CD4-positive, alpha-beta T cell (primary cell): ENCODE measurements at regions not wholly inside any gene's neighbourhood (a gene's known extent, or its start where the extent isn't known, plus 50 kb on each side); places are given as distances from the start of the nearest gene placed in this dataset.

Experiments used
- ATAC-seq: fragments of 200-7000 bp; cut with Tn5 transposase; one replicate; pipeline ENCODE4 v1.10.0; 2022; ENCODE audit warnings: mild to moderate bottlenecking; ENCODE audit not compliant: poor library complexity
- CTCF ChIA-PET: fragments of 350-600 bp; sonication (Branson Sonifier 250); formaldehyde crosslinking; loops from one replicate; lab custom pipeline; 2021; ENCODE audit warnings: antibody characterized with exemption, inconsistent platforms; lab: Charles Lee
- POLR2A ChIA-PET: fragments of 350-600 bp; sonication (Branson Sonifier 250); formaldehyde crosslinking; loops from one replicate; lab custom pipeline; 2021; ENCODE audit warnings: antibody characterized with exemption, inconsistent platforms; lab: Charles Lee
- DNase-seq, 14 experiments: peaks; one replicate each; pipeline ENCODE4 v3.0.0-alpha.2; 2013 to 2020; ENCODE audit warnings: mixed read lengths in 2 of 14
- H3K27ac ChIP-seq, 2 donors: one replicate each; pipeline versions ENCODE4 v1.5.1 to v1.7.0; 2013; ENCODE audit warnings: low read length in 2 of 2, low read depth in 1 of 2, mild to moderate bottlenecking in 1 of 2
- H3K27me3 ChIP-seq, 2 experiments: 1 replicate in 1 of 2; 2 replicates in 1 of 2; pipeline versions ENCODE4 v1.6.1 to v1.7.0; 2013; ENCODE audit warnings: low read length in 2 of 2, control low read depth in 1 of 2, mild to moderate bottlenecking in 1 of 2, moderate library complexity in 1 of 2; ENCODE audit not compliant: insufficient read depth in 2 of 2, control insufficient read depth in 1 of 2
- H3K36me3 ChIP-seq: one replicate; pipeline ENCODE4 v1.6.1; 2013; ENCODE audit warnings: low read length, control low read depth; ENCODE audit not compliant: insufficient read depth
- H3K4me1 ChIP-seq: one replicate; pipeline ENCODE4 v1.6.1; 2013; ENCODE audit warnings: low read length, control low read depth; ENCODE audit not compliant: insufficient read depth
- H3K4me3 ChIP-seq: one replicate; pipeline ENCODE4 v1.5.1; 2013; ENCODE audit warnings: mild to moderate bottlenecking, low read length, moderate library complexity
- H3K9me3 ChIP-seq, 2 experiments: 1 replicate in 1 of 2; 2 replicates in 1 of 2; pipeline versions ENCODE4 v1.6.1 to v1.7.0; 2013; ENCODE audit warnings: low read length in 2 of 2, mild to moderate bottlenecking in 2 of 2, control low read depth in 1 of 2, moderate library complexity in 1 of 2; ENCODE audit not compliant: control insufficient read depth in 1 of 2, insufficient read depth in 1 of 2
- H3K27ac Mint-ChIP-seq: one replicate; pipeline ENCODE4 v1.8.0; 2020; ENCODE audit warnings: mixed read lengths
- H3K27me3 Mint-ChIP-seq: one replicate; pipeline ENCODE4 v1.8.0; 2021; ENCODE audit warnings: mixed read lengths
- H3K36me3 Mint-ChIP-seq: one replicate; pipeline ENCODE4 v1.8.0; 2021; ENCODE audit warnings: low read depth, mixed read lengths
- H3K4me1 Mint-ChIP-seq: one replicate; pipeline ENCODE4 v1.8.0; 2021; ENCODE audit warnings: low read depth, mixed read lengths
- H3K4me3 Mint-ChIP-seq: one replicate; pipeline ENCODE4 v1.8.0; 2020; ENCODE audit warnings: mild to moderate bottlenecking, mixed read lengths
- H3K9me3 Mint-ChIP-seq: one replicate; pipeline ENCODE4 v1.8.0; 2020; ENCODE audit warnings: mixed read lengths
- intact Hi-C, 2 experiments: fragments of 100-400 bp; cut with DNase I in 1 of 2; cut with micrococcal nuclease in 1 of 2; formaldehyde crosslinking; loops; one replicate each; pipeline versions ENCODE4 v1.15.1 to v1.9.0; 2023 to 2025; cut with DNase I, micrococcal nuclease
- TF ChIP-seq, protein P1 (sequence below): fragments of 200-600 bp; IDR thresholded peaks from one replicate; pipeline ENCODE4 v1.8.0; 2022; ENCODE audit warnings: antibody characterized with exemption, mild to moderate bottlenecking

DNA sequence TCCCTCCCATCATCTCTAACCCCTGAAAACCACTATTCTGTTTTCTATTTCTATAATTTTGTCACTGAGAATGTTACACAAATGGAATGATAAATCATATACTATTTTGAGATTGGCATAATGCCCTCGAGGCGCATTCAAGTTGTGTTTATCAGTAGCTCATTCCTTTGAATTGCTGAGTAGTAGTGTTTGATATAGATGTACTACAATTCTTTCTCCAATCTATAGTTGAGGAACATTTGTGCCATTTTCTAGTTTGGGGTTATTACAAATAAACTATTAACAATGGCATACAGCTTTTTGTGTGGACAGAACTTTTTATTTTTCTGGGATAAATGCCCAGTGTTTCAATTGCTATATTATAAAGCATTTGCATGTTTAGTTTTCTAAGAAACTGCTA is 86.0 kb downstream of the CCR1 start:
- Mint-ChIP-seq H3K27ac (no peak overlapping the region), H3K4me3 (no peak overlapping the region), H3K36me3 (no peaks in the 10 kb centered on the region), H3K4me1 (no peaks in the 10 kb centered on the region), H3K27me3 (no peaks in the 10 kb centered on the region), H3K9me3 (no peaks in the 10 kb centered on the region)
- no peak overlapping the region for H3K27ac ChIP-seq
- ChIA-PET CTCF (no interaction called here), POLR2A (no interaction called here)
- no peak for DNase-seq
- no peak for ATAC-seq
- TF ChIP-seq, protein P1, sequence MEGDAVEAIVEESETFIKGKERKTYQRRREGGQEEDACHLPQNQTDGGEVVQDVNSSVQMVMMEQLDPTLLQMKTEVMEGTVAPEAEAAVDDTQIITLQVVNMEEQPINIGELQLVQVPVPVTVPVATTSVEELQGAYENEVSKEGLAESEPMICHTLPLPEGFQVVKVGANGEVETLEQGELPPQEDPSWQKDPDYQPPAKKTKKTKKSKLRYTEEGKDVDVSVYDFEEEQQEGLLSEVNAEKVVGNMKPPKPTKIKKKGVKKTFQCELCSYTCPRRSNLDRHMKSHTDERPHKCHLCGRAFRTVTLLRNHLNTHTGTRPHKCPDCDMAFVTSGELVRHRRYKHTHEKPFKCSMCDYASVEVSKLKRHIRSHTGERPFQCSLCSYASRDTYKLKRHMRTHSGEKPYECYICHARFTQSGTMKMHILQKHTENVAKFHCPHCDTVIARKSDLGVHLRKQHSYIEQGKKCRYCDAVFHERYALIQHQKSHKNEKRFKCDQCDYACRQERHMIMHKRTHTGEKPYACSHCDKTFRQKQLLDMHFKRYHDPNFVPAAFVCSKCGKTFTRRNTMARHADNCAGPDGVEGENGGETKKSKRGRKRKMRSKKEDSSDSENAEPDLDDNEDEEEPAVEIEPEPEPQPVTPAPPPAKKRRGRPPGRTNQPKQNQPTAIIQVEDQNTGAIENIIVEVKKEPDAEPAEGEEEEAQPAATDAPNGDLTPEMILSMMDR: no peak
- no peaks in the 10 kb centered on the region for H3K36me3 ChIP-seq
- H3K9me3 ChIP-seq: no peaks in the 10 kb centered on the region
- no peaks in the 10 kb centered on the region for H3K27me3 ChIP-seq
- intact Hi-C loops: no loop called here
- no peaks in the 10 kb centered on the region for H3K4me1 ChIP-seq
- H3K4me3 ChIP-seq: no peak overlapping the region

GRCh38 chr3:46120983-46121382 is 87.1 kb downstream of the CCR1 start:
- H3K27me3 Mint-ChIP-seq: no peaks in the 10 kb centered on the region

GRCh38 chr3:46119709-46120498 is 88.2 kb downstream of the CCR1 start:
- Histone ChIP-seq H3K4me1 (no peaks in the 10 kb centered on the region), H3K4me3 (no peak overlapping the region), H3K36me3 (no peaks in the 10 kb centered on the region), H3K27ac (no peak overlapping the region), H3K9me3 (no peaks in the 10 kb centered on the region), H3K27me3 (no peaks in the 10 kb centered on the region)
- no peaks in the 10 kb centered on the region for H3K36me3 Mint-ChIP-seq
- H3K27me3 Mint-ChIP-seq: no peaks in the 10 kb centered on the region
- POLR2A ChIA-PET: no interaction called here
- no peaks in the 10 kb centered on the region for H3K9me3 Mint-ChIP-seq
- CTCF ChIA-PET: no interaction called here
- DNase-seq (no peak), ATAC-seq (no peak)
- intact Hi-C loops: no loop called here
- no peaks in the 10 kb centered on the region for H3K4me1 Mint-ChIP-seq
- no peak overlapping the region for H3K4me3 Mint-ChIP-seq
- no peak overlapping the region for H3K27ac Mint-ChIP-seq
- TF ChIP-seq, protein P1: no peak

More at GRCh38 chr3:46120983-46121382, 87.1 kb downstream of the CCR1 start:
- no peaks in the 10 kb centered on the region for H3K36me3 Mint-ChIP-seq
- no peak overlapping the region for H3K4me3 Mint-ChIP-seq
- H3K27me3 ChIP-seq: no peaks in the 10 kb centered on the region
- intact Hi-C loops: no loop called here
- H3K27ac ChIP-seq: no peak overlapping the region
- POLR2A ChIA-PET: no interaction called here
- H3K27ac Mint-ChIP-seq: no peak overlapping the region
- H3K36me3 ChIP-seq: no peaks in the 10 kb centered on the region
- H3K4me1 Mint-ChIP-seq: no peaks in the 10 kb centered on the region
- H3K9me3 Mint-ChIP-seq: no peaks in the 10 kb centered on the region
- no peak overlapping the region for H3K4me3 ChIP-seq
- DNase-seq (no peak), ATAC-seq (no peak)
- H3K9me3 ChIP-seq: no peaks in the 10 kb centered on the region
- TF ChIP-seq, protein P1: no peak
- CTCF ChIA-PET: no interaction called here
- H3K4me1 ChIP-seq: no peaks in the 10 kb centered on the region
